ENCODE measurements at regions not wholly inside any gene's neighbourhood (a gene's known extent, or its start where the extent isn't known, plus 50 kb on each side); places are given as distances from the start of the nearest gene placed in this dataset.

GRCh38 chr6:37766717-37767116, 52.8 kb upstream of the ZFAND3 start:
- Histone ChIP-seq H3K9me3 (ENCODE audit: control extremely low read depth in 1 of 5, control insufficient read depth in 4 of 5, insufficient read depth in 2 of 5, low read depth in 1 of 5, low read length in 4 of 5) (no peaks in the 10 kb centered on the region), H3K36me3 (ENCODE audit: control insufficient read depth in 4 of 4, insufficient read depth in 4 of 4, low read length in 3 of 4) (no peaks in the 10 kb centered on the region), H3K4me1 (ENCODE audit: control extremely low read depth in 1 of 4, control insufficient read depth in 4 of 4, insufficient read depth in 4 of 4, low read length in 3 of 4) (no peaks in the 10 kb centered on the region), H3K27me3 (replicated peaks in 2 of 5; ENCODE audit: control insufficient read depth in 4 of 5, insufficient read depth in 5 of 5, low read length in 4 of 5) (peaks cover 0 to 7% (median 0%) of the 10 kb centered on the region in 5 experiments), H3K27ac (ENCODE audit: insufficient read depth in 1 of 2, low read depth in 1 of 2, low read length in 2 of 2, poor library complexity in 1 of 2, severe bottlenecking in 2 of 2) (no peak overlapping the region), H3K4me3 (ENCODE audit: control insufficient read depth in 1 of 7, extremely low read depth in 1 of 7, insufficient read depth in 4 of 7, low read depth in 2 of 7, low read length in 6 of 7) (no peak overlapping the region)
- ChIA-PET POLR2A (no interaction called here), CTCF (interaction anchor here (0.8 to 1.3 kb wide), 2 partner anchors 10 to 751 kb away, joined by 3 to 4 read pairs; no protein-coding TSS in a partner anchor)
- WGBS (ENCODE audit: insufficient coverage), result 100% methylated on average over 1 of the region's 1 CpG
- DNase-seq, result no peak

- WGBS (ENCODE audit: insufficient coverage), result 95% methylated on average over 6 of the region's 7 CpGs
- no peak overlapping the region for H3K27ac ChIP-seq (ENCODE audit: insufficient read depth in 1 of 2, low read depth in 1 of 2, low read length in 2 of 2, poor library complexity in 1 of 2, severe bottlenecking in 2 of 2)
- no peaks in the 10 kb centered on the region for H3K36me3 ChIP-seq (ENCODE audit: control insufficient read depth in 4 of 4, insufficient read depth in 4 of 4, low read length in 3 of 4)
- no peaks in the 10 kb centered on the region for H3K4me1 ChIP-seq (ENCODE audit: control extremely low read depth in 1 of 4, control insufficient read depth in 4 of 4, insufficient read depth in 4 of 4, low read length in 3 of 4)
- H3K27me3 ChIP-seq (replicated peaks in 2 of 5; ENCODE audit: control insufficient read depth in 4 of 5, insufficient read depth in 5 of 5, low read length in 4 of 5), result peaks cover 0 to 7% (median 0%) of the 10 kb centered on the region in 5 experiments
- H3K9me3 ChIP-seq (ENCODE audit: control extremely low read depth in 1 of 5, control insufficient read depth in 4 of 5, insufficient read depth in 2 of 5, low read depth in 1 of 5, low read length in 4 of 5), result no peaks in the 10 kb centered on the region
- POLR2A ChIA-PET, result no interaction called here
- no peak overlapping the region for H3K4me3 ChIP-seq (ENCODE audit: control insufficient read depth in 1 of 7, extremely low read depth in 1 of 7, insufficient read depth in 4 of 7, low read depth in 2 of 7, low read length in 6 of 7)
- CTCF ChIA-PET, result no interaction called here
- DNase-seq, result no peak
Observed at GRCh38 chr6:37765182-37765775, 54.2 kb upstream of the ZFAND3 start.

DNA sequence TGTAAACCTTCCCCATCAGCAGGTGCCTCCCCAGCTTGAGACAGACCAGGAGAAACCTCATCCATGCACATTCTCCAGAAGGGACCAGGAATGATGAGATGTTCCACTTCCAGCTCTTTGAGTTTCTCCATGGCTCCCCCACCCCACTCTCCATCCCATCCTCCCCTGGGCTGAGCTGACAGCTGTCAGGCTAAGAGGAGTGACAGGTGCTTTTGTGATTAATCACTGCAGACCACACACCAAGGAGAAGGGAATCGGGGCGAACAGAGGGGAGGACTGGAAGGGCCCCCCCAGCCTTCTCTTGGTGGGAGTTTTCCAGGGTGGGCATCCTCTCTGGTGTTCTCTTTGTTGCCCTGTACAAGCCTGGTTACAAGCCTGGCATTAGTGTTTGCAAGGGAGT, 56.1 kb upstream of the ZFAND3 start:
- no CpG with 5 or more reads among the region's 2 CpGs for WGBS (ENCODE audit: insufficient coverage)
- DNase-seq, result no peak
- Histone ChIP-seq H3K27me3 (replicated peaks in 2 of 5; ENCODE audit: control insufficient read depth in 4 of 5, insufficient read depth in 5 of 5, low read length in 4 of 5) (peaks cover 0 to 7% (median 0%) of the 10 kb centered on the region in 5 experiments), H3K4me3 (ENCODE audit: control insufficient read depth in 1 of 7, extremely low read depth in 1 of 7, insufficient read depth in 4 of 7, low read depth in 2 of 7, low read length in 6 of 7) (no peak overlapping the region), H3K4me1 (ENCODE audit: control extremely low read depth in 1 of 4, control insufficient read depth in 4 of 4, insufficient read depth in 4 of 4, low read length in 3 of 4) (no peaks in the 10 kb centered on the region), H3K36me3 (ENCODE audit: control insufficient read depth in 4 of 4, insufficient read depth in 4 of 4, low read length in 3 of 4) (no peaks in the 10 kb centered on the region), H3K27ac (ENCODE audit: insufficient read depth in 1 of 2, low read depth in 1 of 2, low read length in 2 of 2, poor library complexity in 1 of 2, severe bottlenecking in 2 of 2) (no peak overlapping the region), H3K9me3 (ENCODE audit: control extremely low read depth in 1 of 5, control insufficient read depth in 4 of 5, insufficient read depth in 2 of 5, low read depth in 1 of 5, low read length in 4 of 5) (no peaks in the 10 kb centered on the region)
- POLR2A ChIA-PET, result interaction anchor here (0.6 kb wide), 1 partner anchor 116 kb away, joined by 3 read pairs; no protein-coding TSS in a partner anchor
- CTCF ChIA-PET, result interaction anchor here (2.0 kb wide), 1 partner anchor 28 kb away, joined by 4 read pairs; no protein-coding TSS in a partner anchor

GRCh38 chr6:37762806-37763205, 56.7 kb upstream of the ZFAND3 start:
- CTCF ChIA-PET, result interaction anchor here (2.0 kb wide), 1 partner anchor 28 kb away, joined by 4 read pairs; no protein-coding TSS in a partner anchor
- H3K4me1 ChIP-seq (ENCODE audit: control extremely low read depth in 1 of 4, control insufficient read depth in 4 of 4, insufficient read depth in 4 of 4, low read length in 3 of 4), result no peaks in the 10 kb centered on the region
- peaks cover 0 to 7% (median 0%) of the 10 kb centered on the region in 5 experiments for H3K27me3 ChIP-seq (replicated peaks in 2 of 5; ENCODE audit: control insufficient read depth in 4 of 5, insufficient read depth in 5 of 5, low read length in 4 of 5)
- no peak for DNase-seq
- POLR2A ChIA-PET, result no interaction called here
- 94% methylated on average over 3 of the region's 4 CpGs for WGBS (ENCODE audit: insufficient coverage)
- H3K4me3 ChIP-seq (ENCODE audit: control insufficient read depth in 1 of 7, extremely low read depth in 1 of 7, insufficient read depth in 4 of 7, low read depth in 2 of 7, low read length in 6 of 7), result no peak overlapping the region
- no peak overlapping the region for H3K27ac ChIP-seq (ENCODE audit: insufficient read depth in 1 of 2, low read depth in 1 of 2, low read length in 2 of 2, poor library complexity in 1 of 2, severe bottlenecking in 2 of 2)
- H3K36me3 ChIP-seq (ENCODE audit: control insufficient read depth in 4 of 4, insufficient read depth in 4 of 4, low read length in 3 of 4), result no peaks in the 10 kb centered on the region
- H3K9me3 ChIP-seq (ENCODE audit: control extremely low read depth in 1 of 5, control insufficient read depth in 4 of 5, insufficient read depth in 2 of 5, low read depth in 1 of 5, low read length in 4 of 5), result no peaks in the 10 kb centered on the region

- ChIA-PET CTCF (interaction anchor here (2.0 kb wide), 1 partner anchor 30 kb away, joined by 4 read pairs; no protein-coding TSS in a partner anchor), POLR2A (no interaction called here)
- H3K27ac ChIP-seq (ENCODE audit: insufficient read depth in 1 of 2, low read depth in 1 of 2, low read length in 2 of 2, poor library complexity in 1 of 2, severe bottlenecking in 2 of 2), result no peak overlapping the region
- DNase-seq, result no peak
- no peaks in the 10 kb centered on the region for H3K9me3 ChIP-seq (ENCODE audit: control extremely low read depth in 1 of 5, control insufficient read depth in 4 of 5, insufficient read depth in 2 of 5, low read depth in 1 of 5, low read length in 4 of 5)
- H3K36me3 ChIP-seq (ENCODE audit: control insufficient read depth in 4 of 4, insufficient read depth in 4 of 4, low read length in 3 of 4), result no peaks in the 10 kb centered on the region
- no peaks in the 10 kb centered on the region for H3K4me1 ChIP-seq (ENCODE audit: control extremely low read depth in 1 of 4, control insufficient read depth in 4 of 4, insufficient read depth in 4 of 4, low read length in 3 of 4)
- peaks cover 0 to 7% (median 0%) of the 10 kb centered on the region in 5 experiments for H3K27me3 ChIP-seq (replicated peaks in 2 of 5; ENCODE audit: control insufficient read depth in 4 of 5, insufficient read depth in 5 of 5, low read length in 4 of 5)
- 95% methylated on average over 8 of the region's 11 CpGs for WGBS (ENCODE audit: insufficient coverage)
- no peak overlapping the region for H3K4me3 ChIP-seq (ENCODE audit: control insufficient read depth in 1 of 7, extremely low read depth in 1 of 7, insufficient read depth in 4 of 7, low read depth in 2 of 7, low read length in 6 of 7)
Observed at GRCh38 chr6:37761554-37762271, 57.8 kb upstream of the ZFAND3 start.

GRCh38 chr6:37759221-37760144, 60.0 kb upstream of the ZFAND3 start:
- Histone ChIP-seq H3K4me1 (ENCODE audit: control extremely low read depth in 1 of 4, control insufficient read depth in 4 of 4, insufficient read depth in 4 of 4, low read length in 3 of 4) (no peaks in the 10 kb centered on the region), H3K36me3 (ENCODE audit: control insufficient read depth in 4 of 4, insufficient read depth in 4 of 4, low read length in 3 of 4) (no peaks in the 10 kb centered on the region), H3K4me3 (ENCODE audit: control insufficient read depth in 1 of 7, extremely low read depth in 1 of 7, insufficient read depth in 4 of 7, low read depth in 2 of 7, low read length in 6 of 7) (no peak overlapping the region), H3K27ac (ENCODE audit: insufficient read depth in 1 of 2, low read depth in 1 of 2, low read length in 2 of 2, poor library complexity in 1 of 2, severe bottlenecking in 2 of 2) (no peak overlapping the region), H3K27me3 (replicated peaks in 2 of 5; ENCODE audit: control insufficient read depth in 4 of 5, insufficient read depth in 5 of 5, low read length in 4 of 5) (peaks cover 0 to 7% (median 0%) of the 10 kb centered on the region in 5 experiments), H3K9me3 (ENCODE audit: control extremely low read depth in 1 of 5, control insufficient read depth in 4 of 5, insufficient read depth in 2 of 5, low read depth in 1 of 5, low read length in 4 of 5) (no peaks in the 10 kb centered on the region)
- ChIA-PET CTCF (no interaction called here), POLR2A (no interaction called here)
- WGBS (ENCODE audit: insufficient coverage), result 95% methylated on average over 8 of the region's 12 CpGs
- no peak for DNase-seq

All from common myeloid progenitor, CD34-positive (primary cell).